H1 (cell line): ENCODE measurements at regions not wholly inside any gene's neighbourhood (a gene's known extent, or its start where the extent isn't known, plus 50 kb on each side); places are given as distances from the start of the nearest gene placed in this dataset.

ENCODE experiments used
- CTCF ChIA-PET: fragments of 300-600 bp; sonication (Branson Sonifier 250); formaldehyde crosslinking; loops from one replicate; lab custom pipeline; 2021; ENCODE audit not compliant: partially characterized antibody; lab: Charles Lee
- POLR2A ChIA-PET: fragments of 300-600 bp; sonication (Branson Sonifier 250); formaldehyde crosslinking; loops from one replicate; lab custom pipeline; 2021; ENCODE audit warnings: inconsistent platforms; ENCODE audit not compliant: partially characterized antibody; lab: Charles Lee
- DNase-seq, 2 experiments: peaks; one replicate each; pipeline versions ENCODE4 v3.0.0 to v3.0.0-alpha.2; 2010 to 2022; ENCODE audit warnings: low spot score in 2 of 2, low read depth in 1 of 2, mixed read lengths in 1 of 2
- FAIRE-seq: peaks from 2 replicates; lab custom pipeline; 2011; peaks lifted over from hg19 to GRCh38; lab: Jason Lieb, UNC
- H2AFZ ChIP-seq: 2 replicates; pipeline ENCODE4 v1.8.1; 2012; ENCODE audit warnings: low read length, inconsistent platforms
- H2AK5ac ChIP-seq: 2 replicates; pipeline ENCODE4 v1.6.1; 2013; ENCODE audit warnings: low read depth, low read length
- H2BK120ac ChIP-seq: replicated peaks from 2 replicates; pipeline ENCODE3; 2013; ENCODE audit warnings: low read depth, low read length, inconsistent platforms
- H2BK12ac ChIP-seq: 2 replicates; pipeline ENCODE4 v1.6.1; 2013; ENCODE audit warnings: low read depth, low read length
- H2BK15ac ChIP-seq: 2 replicates; pipeline ENCODE4 v1.6.1; 2013; ENCODE audit warnings: low read length
- H2BK20ac ChIP-seq: 2 replicates; pipeline ENCODE4 v1.6.1; 2013; ENCODE audit warnings: low read length
- H2BK5ac ChIP-seq: 2 replicates; pipeline ENCODE4 v1.6.1; 2013; ENCODE audit warnings: low read depth, low read length
- H3K14ac ChIP-seq: 2 replicates; pipeline ENCODE4 v1.6.1; 2013; ENCODE audit warnings: inconsistent platforms; ENCODE audit not compliant: insufficient read length
- H3K18ac ChIP-seq: 2 replicates; pipeline ENCODE4 v1.6.1; 2013; ENCODE audit warnings: low read length; ENCODE audit errors: extremely low read depth
- H3K23ac ChIP-seq: 2 replicates; pipeline ENCODE4 v1.6.1; 2013; ENCODE audit warnings: inconsistent platforms; ENCODE audit not compliant: insufficient read length
- H3K23me2 ChIP-seq: 2 replicates; pipeline ENCODE4 v1.6.1; 2013; ENCODE audit warnings: low read depth, low read length
- H3K27ac ChIP-seq: 2 replicates; pipeline ENCODE4 v1.6.1; 2011; ENCODE audit warnings: low read depth, low read length, inconsistent platforms
- H3K27me3 ChIP-seq, 4 experiments: replicated peaks in 1 of 4; 1 replicate in 1 of 4; 2 replicates in 3 of 4; pipeline versions ENCODE4 v1.6.1 to v1.8.1; 2011 to 2013; ENCODE audit warnings: low read length in 3 of 4, mild to moderate bottlenecking in 3 of 4, inconsistent platforms in 2 of 4, mixed read lengths in 2 of 4, moderate library complexity in 1 of 4; ENCODE audit not compliant: control insufficient read depth in 3 of 4, insufficient read depth in 3 of 4; ENCODE audit errors: extremely low read depth in 1 of 4
- H3K36me3 ChIP-seq, 4 experiments: 2 replicates each; pipeline versions ENCODE4 v1.6.1 to v1.8.1; 2011 to 2013; ENCODE audit warnings: mild to moderate bottlenecking in 4 of 4, low read length in 3 of 4, moderate library complexity in 2 of 4, control low read depth in 1 of 4, inconsistent platforms in 1 of 4; ENCODE audit not compliant: insufficient read depth in 4 of 4, control insufficient read depth in 2 of 4
- H3K4ac ChIP-seq: replicated peaks from 2 replicates; pipeline ENCODE3; 2013; ENCODE audit warnings: low read length, low read depth, mixed read lengths, inconsistent platforms; ENCODE audit not compliant: insufficient read length
- H3K4me1 ChIP-seq, 4 experiments: replicated peaks in 1 of 4; 1 replicate in 1 of 4; 2 replicates in 3 of 4; pipeline versions ENCODE4 v1.6.1 to v1.8.1; 2011 to 2013; ENCODE audit warnings: low read length in 3 of 4, inconsistent platforms in 2 of 4, mixed read lengths in 1 of 4; ENCODE audit not compliant: insufficient read depth in 4 of 4, control insufficient read depth in 3 of 4
- H3K4me2 ChIP-seq, 2 experiments: 2 replicates each; pipeline versions ENCODE4 v1.6.1 to v1.8.1; 2011 to 2013; ENCODE audit warnings: low read depth in 2 of 2, low read length in 2 of 2, control low read depth in 1 of 2, inconsistent platforms in 1 of 2, mild to moderate bottlenecking in 1 of 2; ENCODE audit not compliant: insufficient read depth in 1 of 2
- H3K4me3 ChIP-seq, 4 experiments: fragments of 200-600, 300-600 bp in 1 of 4; sonication (generic), shearing (Covaris generic), sonication (Bioruptor Twin) in 1 of 4; 2 replicates each; pipeline versions ENCODE4 v1.5.1 to v1.8.1; 2011 to 2016; ENCODE audit warnings: low read length in 4 of 4, low read depth in 3 of 4, control low read depth in 2 of 4, inconsistent platforms in 2 of 4, mild to moderate bottlenecking in 2 of 4, mixed read lengths in 1 of 4, moderate library complexity in 1 of 4; ENCODE audit not compliant: insufficient read depth in 2 of 4; ENCODE audit errors: extremely low read depth in 1 of 4
- H3K56ac ChIP-seq: replicated peaks from 2 replicates; pipeline ENCODE3; 2013; ENCODE audit warnings: low read depth, mild to moderate bottlenecking, mixed read lengths, low read length, inconsistent platforms; ENCODE audit not compliant: insufficient read length
- H3K79me1 ChIP-seq: 2 replicates; pipeline ENCODE4 v1.6.1; 2013; ENCODE audit warnings: low read depth, low read length, control low read depth
- H3K79me2 ChIP-seq, 2 experiments: 2 replicates each; pipeline versions ENCODE4 v1.6.1 to v1.8.1; 2012 to 2013; ENCODE audit warnings: low read length in 2 of 2, mild to moderate bottlenecking in 2 of 2, inconsistent platforms in 1 of 2; ENCODE audit not compliant: insufficient read depth in 2 of 2, control insufficient read depth in 1 of 2
- H3K9ac ChIP-seq, 4 experiments: replicated peaks in 1 of 4; 1 replicate in 1 of 4; 2 replicates in 3 of 4; pipeline versions ENCODE4 v1.6.1 to v1.8.1; 2011 to 2013; ENCODE audit warnings: low read depth in 3 of 4, low read length in 3 of 4, control low read depth in 2 of 4, mild to moderate bottlenecking in 2 of 4, moderate library complexity in 2 of 4, inconsistent platforms in 1 of 4; ENCODE audit errors: extremely low read depth in 1 of 4
- H3K9me3 ChIP-seq, 2 experiments: 2 replicates each; pipeline versions ENCODE4 v1.6.1 to v1.8.1; 2012 to 2013; ENCODE audit warnings: mild to moderate bottlenecking in 2 of 2, moderate library complexity in 2 of 2, control low read depth in 1 of 2, inconsistent platforms in 1 of 2, low read depth in 1 of 2, low read length in 1 of 2, mixed read lengths in 1 of 2; ENCODE audit not compliant: insufficient read depth in 2 of 2
- H4K20me1 ChIP-seq, 2 experiments: replicated peaks in 1 of 2; 2 replicates each; pipeline versions ENCODE3 to v1.8.1; 2011 to 2013; ENCODE audit warnings: inconsistent platforms in 2 of 2, low read length in 2 of 2, mild to moderate bottlenecking in 1 of 2; ENCODE audit not compliant: insufficient read depth in 2 of 2, control insufficient read depth in 1 of 2
- H4K5ac ChIP-seq: 2 replicates; pipeline ENCODE4 v1.6.1; 2013; ENCODE audit warnings: low read length, low read depth, mixed read lengths, inconsistent platforms; ENCODE audit not compliant: insufficient read length
- H4K8ac ChIP-seq: 2 replicates; pipeline ENCODE4 v1.8.0; 2013; ENCODE audit warnings: mild to moderate bottlenecking, moderate library complexity, low read length, inconsistent platforms; ENCODE audit not compliant: insufficient read depth; ENCODE audit errors: extremely low read depth
- H4K91ac ChIP-seq: replicated peaks from 2 replicates; pipeline ENCODE3; 2013; ENCODE audit warnings: low read length, mixed read lengths, inconsistent platforms; ENCODE audit not compliant: insufficient read length
- CREB1 ChIP-seq: IDR thresholded peaks from 2 replicates; pipeline ENCODE4 v1.6.1; 2012; ENCODE audit warnings: inconsistent platforms
- KDM5A ChIP-seq: fragments of 200-600 bp; IDR thresholded peaks from 2 replicates; pipeline ENCODE4 v1.7.1; 2012; ENCODE audit warnings: mild to moderate bottlenecking, low read length, inconsistent platforms, mixed read lengths
- TAF7 ChIP-seq: optimal IDR thresholded peaks from 2 replicates; pipeline ENCODE3; 2011; ENCODE audit warnings: low read depth, mild to moderate bottlenecking, inconsistent platforms, low read length, moderate library complexity, borderline replicate concordance
- TCF12 ChIP-seq: IDR thresholded peaks from 2 replicates; pipeline ENCODE4 v1.6.1; 2011; ENCODE audit warnings: low read depth, mild to moderate bottlenecking, low read length
- WGBS, 2 experiments: shearing (Covaris generic) in 1 of 2; methylation state at CpG; one replicate each; pipeline versions ENCODE4 v1.1.6 to v1.1.7; 2013 to 2015; ENCODE audit warnings: low lambda C conversion rate in 2 of 2, mixed read lengths in 2 of 2, inconsistent platforms in 1 of 2, low coverage in 1 of 2, missing lambda C conversion rate in 1 of 2; ENCODE audit not compliant: insufficient replicate concordance in 2 of 2, insufficient coverage in 1 of 2, insufficient read length in 1 of 2; ENCODE audit errors: extremely low coverage in 1 of 2, missing lambda C conversion rate in 1 of 2; 5-methylcytosine and 5-hydroxymethylcytosine counted together

GRCh38 chr10:60521974-60522405, 132.3 kb upstream of the ANK3 start:
- DNase-seq (no peak), FAIRE-seq (peak; percentile 36)
- H2BK120ac ChIP-seq = no peak overlapping the region
- H2BK12ac ChIP-seq = no peak overlapping the region
- H3K36me3 ChIP-seq = no peaks in the 10 kb centered on the region; a peak in 1 of 8 replicates
- no peaks in the 10 kb centered on the region for H3K79me2 ChIP-seq
- H2BK5ac ChIP-seq = no peak overlapping the region
- H3K23me2 ChIP-seq = no peaks in the 10 kb centered on the region; the same call in 1 of the 2 replicates
- H4K91ac ChIP-seq = no peak overlapping the region
- POLR2A ChIA-PET = no interaction called here
- H2AK5ac ChIP-seq = no peak overlapping the region
- no peak overlapping the region for H2BK15ac ChIP-seq
- H3K79me1 ChIP-seq = no peaks in the 10 kb centered on the region
- no peak overlapping the region for H3K9ac ChIP-seq
- H3K4me1 ChIP-seq = peaks cover 0 to 11% (median 0%) of the 10 kb centered on the region in 4 experiments; a peak in 2 of 7 replicates
- H4K8ac ChIP-seq = no peak overlapping the region
- WGBS, 2 experiments = 26% methylated on average over 3 of the region's 3 CpGs; no CpG with 5 or more reads in 1 of the 2 experiments
- no peak overlapping the region for H3K23ac ChIP-seq
- CTCF ChIA-PET = interaction anchor here (0.9 to 1.2 kb wide), 3 partner anchors 11 to 28 kb away, joined by 3 read pairs; no protein-coding TSS in a partner anchor
- H2BK20ac ChIP-seq = no peak overlapping the region
- H3K4ac ChIP-seq = no peak overlapping the region
- peaks cover 4 to 8% of the 10 kb centered on the region in 2 experiments; a peak in 2 of 4 replicates for H3K9me3 ChIP-seq
- H4K5ac ChIP-seq = no peak overlapping the region
- H3K4me3 ChIP-seq = no peak overlapping the region
- no peaks in the 10 kb centered on the region for H3K27me3 ChIP-seq
- no peak overlapping the region for H3K56ac ChIP-seq
- TF ChIP-seq KDM5A (no peak), TAF7 (no peak), TCF12 (0 out of 2 replicates have a peak, but pooled peaks have one; percentile 54), CREB1 (peak; percentile 33; the same call in 1 of the 2 replicates)
- H4K20me1 ChIP-seq = no peaks in the 10 kb centered on the region
- no peak overlapping the region for H3K14ac ChIP-seq
- peak overlapping the region; percentile 3; the same call in 1 of the 2 replicates for H3K18ac ChIP-seq
- H3K27ac ChIP-seq = no peak overlapping the region; the same call in 1 of the 2 replicates
- no peak overlapping the region for H3K4me2 ChIP-seq
- H2AFZ ChIP-seq = no peak overlapping the region
